ENCODE measurements at regions not wholly inside any gene's neighbourhood (a gene's known extent, or its start where the extent isn't known, plus 50 kb on each side); places are given as distances from the start of the nearest gene placed in this dataset.

- Histone ChIP-seq H3K4me1 (replicated peaks in 1 of 2; ENCODE audit: control insufficient read depth in 2 of 2, insufficient read depth in 2 of 2, low read length in 2 of 2) (no peaks in the 10 kb centered on the region), H3K79me2 (ENCODE audit: control insufficient read depth, insufficient read depth, low read length) (no peaks in the 10 kb centered on the region), H3K36me3 (ENCODE audit: control insufficient read depth, insufficient read depth, low read length) (no peaks in the 10 kb centered on the region), H3K27me3 (ENCODE audit: control insufficient read depth in 2 of 2, insufficient read depth in 2 of 2, low read length in 2 of 2) (no peaks in the 10 kb centered on the region), H3K9ac (ENCODE audit: insufficient read depth in 1 of 2, low read depth in 2 of 2, low read length in 2 of 2) (no peak overlapping the region), H2AFZ (ENCODE audit: low read depth, low read length) (no peak overlapping the region), H4K20me1 (replicated peaks; ENCODE audit: control insufficient read depth, insufficient read depth, low read length) (no peaks in the 10 kb centered on the region), H3K4me2 (ENCODE audit: insufficient read depth, low read length) (no peak overlapping the region), H3K4me3 (no peak overlapping the region), H3K9me3 (replicated peaks; ENCODE audit: control insufficient read depth, insufficient read depth, low read depth, low read length) (no peaks in the 10 kb centered on the region; the same call in 1 of the 2 replicates), H3K9me1 (ENCODE audit: control insufficient read depth, insufficient read depth, low read length) (no peaks in the 10 kb centered on the region), H3K27ac (ENCODE audit: extremely low read depth, low read depth, low read length) (no peak overlapping the region)
- ATAC-seq (no peak), FAIRE-seq (no peak), DNase-seq (ENCODE audit: extremely low read depth in 1 of 4, low spot score in 3 of 4) (no peak)
- BruUV-seq (replicated peaks) = no TSS peak
- WGBS (ENCODE audit: insufficient coverage, low coverage, missing lambda C conversion rate) = 0% methylated on average over 1 of the region's 1 CpG
- ChIA-PET POLR2A (no interaction called here), CTCF (ENCODE audit: low intra/inter-chr PET ratio) (no interaction called here)
- intact Hi-C loops (cut with micrococcal nuclease) (loop anchor here (5.0 kb wide), 1 partner anchor 436 kb away; no protein-coding TSS in a partner anchor), in situ Hi-C loops (cut with MboI) (loop anchor here (25.0 kb wide), 1 partner anchor 436 kb away; no protein-coding TSS in a partner anchor)
- no peak for TF ChIP-seq HIVEP1 (CRISPR knock-in tag; IDR thresholded peaks at IDR 0.05)
- no peak for TF ChIP-seq ILK (tag; IDR thresholded peaks at IDR 0.05; ENCODE audit: borderline replicate concordance, low read depth)
- TF ChIP-seq ETS2 (tag; IDR thresholded peaks at IDR 0.05; ENCODE audit: borderline replicate concordance, poor library complexity, severe bottlenecking) = no peak
- no peak for TF ChIP-seq ILF3 (IDR thresholded peaks at IDR 0.05; ENCODE audit: borderline replicate concordance)
- TF ChIP-seq KAT7 (CRISPR knock-in tag; IDR thresholded peaks at IDR 0.05; ENCODE audit: borderline replicate concordance) = no peak
- TF ChIP-seq HOXB6 (CRISPR knock-in tag; IDR thresholded peaks at IDR 0.05; ENCODE audit: borderline replicate concordance) = no peak
- TF ChIP-seq NFATC3 (IDR thresholded peaks at IDR 0.05) = no peak
- TF ChIP-seq MED1 (CRISPR knock-in tag; IDR thresholded peaks at IDR 0.05; ENCODE audit: borderline replicate concordance) = no peak
- no peak for TF ChIP-seq CBX5 (IDR thresholded peaks at IDR 0.05; ENCODE audit: borderline replicate concordance, low read depth)
- no peak for TF ChIP-seq SIX5 (IDR thresholded peaks at IDR 0.05; ENCODE audit: borderline replicate concordance in 1 of 2, insufficient read depth in 1 of 2, low read depth in 1 of 2, low read length in 2 of 2)
- TF ChIP-seq MGA (IDR thresholded peaks at IDR 0.05) = no peak
Observed at GRCh38 chr6:141675957-141676356, 456.8 kb upstream of the GJE1 start.

Measured in K562 (cell line).